ENCODE measurements at regions not wholly inside any gene's neighbourhood (a gene's known extent, or its start where the extent isn't known, plus 50 kb on each side); places are given as distances from the start of the nearest gene placed in this dataset.
"Not testable (repeated sequence)": the region's sequence is repeated elsewhere in the genome, so short reads cannot be mapped to it uniquely, and the experiment has no call there.

- H3K4me3 ChIP-seq (ENCODE audit: low read depth, low read length): no peak overlapping the region
- TF ChIP-seq, protein P1, sequence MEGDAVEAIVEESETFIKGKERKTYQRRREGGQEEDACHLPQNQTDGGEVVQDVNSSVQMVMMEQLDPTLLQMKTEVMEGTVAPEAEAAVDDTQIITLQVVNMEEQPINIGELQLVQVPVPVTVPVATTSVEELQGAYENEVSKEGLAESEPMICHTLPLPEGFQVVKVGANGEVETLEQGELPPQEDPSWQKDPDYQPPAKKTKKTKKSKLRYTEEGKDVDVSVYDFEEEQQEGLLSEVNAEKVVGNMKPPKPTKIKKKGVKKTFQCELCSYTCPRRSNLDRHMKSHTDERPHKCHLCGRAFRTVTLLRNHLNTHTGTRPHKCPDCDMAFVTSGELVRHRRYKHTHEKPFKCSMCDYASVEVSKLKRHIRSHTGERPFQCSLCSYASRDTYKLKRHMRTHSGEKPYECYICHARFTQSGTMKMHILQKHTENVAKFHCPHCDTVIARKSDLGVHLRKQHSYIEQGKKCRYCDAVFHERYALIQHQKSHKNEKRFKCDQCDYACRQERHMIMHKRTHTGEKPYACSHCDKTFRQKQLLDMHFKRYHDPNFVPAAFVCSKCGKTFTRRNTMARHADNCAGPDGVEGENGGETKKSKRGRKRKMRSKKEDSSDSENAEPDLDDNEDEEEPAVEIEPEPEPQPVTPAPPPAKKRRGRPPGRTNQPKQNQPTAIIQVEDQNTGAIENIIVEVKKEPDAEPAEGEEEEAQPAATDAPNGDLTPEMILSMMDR (IDR thresholded peaks at IDR 0.05; ENCODE audit: insufficient read depth, low read depth, low read length): no peak
- no peak for DNase-seq (ENCODE audit: low read depth)
Observed at GRCh38 chr9:102164247-102164646, 425.8 kb upstream of the GRIN3A start.

DNA sequence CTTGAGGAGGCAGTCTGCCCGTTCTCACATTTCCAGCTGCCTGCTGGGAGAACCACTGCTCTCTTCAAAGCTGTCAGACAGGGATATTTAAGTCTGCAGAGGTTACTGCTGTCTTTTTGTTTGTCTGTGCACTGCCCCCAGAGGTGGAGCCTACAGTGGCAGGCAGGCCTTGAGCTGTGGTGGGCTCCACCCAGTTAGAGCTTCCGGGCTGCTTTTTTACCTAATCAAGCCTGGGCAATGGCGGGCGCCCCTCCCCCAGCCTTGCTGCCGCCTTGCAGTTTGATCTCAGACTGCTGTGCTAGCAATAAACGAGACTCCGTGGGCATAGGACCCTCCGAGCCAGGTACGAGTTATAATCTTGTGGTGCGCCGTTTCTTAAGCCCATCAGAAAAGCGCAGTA lies 414.6 kb upstream of the GRIN3A start:
- H3K4me3 ChIP-seq (ENCODE audit: low read depth, low read length): not testable (repeated sequence)

GRCh38 chr9:102135768-102136167 lies 397.3 kb upstream of the GRIN3A start:
- no peak for DNase-seq (ENCODE audit: low read depth)
- no peak overlapping the region for H3K4me3 ChIP-seq (ENCODE audit: low read depth, low read length)
- TF ChIP-seq, protein P1 (IDR thresholded peaks at IDR 0.05; ENCODE audit: insufficient read depth, low read depth, low read length): no peak

More for the DNA sequence above, 414.6 kb upstream of the GRIN3A start:
- not testable (repeated sequence) for DNase-seq (ENCODE audit: low read depth)

DNA sequence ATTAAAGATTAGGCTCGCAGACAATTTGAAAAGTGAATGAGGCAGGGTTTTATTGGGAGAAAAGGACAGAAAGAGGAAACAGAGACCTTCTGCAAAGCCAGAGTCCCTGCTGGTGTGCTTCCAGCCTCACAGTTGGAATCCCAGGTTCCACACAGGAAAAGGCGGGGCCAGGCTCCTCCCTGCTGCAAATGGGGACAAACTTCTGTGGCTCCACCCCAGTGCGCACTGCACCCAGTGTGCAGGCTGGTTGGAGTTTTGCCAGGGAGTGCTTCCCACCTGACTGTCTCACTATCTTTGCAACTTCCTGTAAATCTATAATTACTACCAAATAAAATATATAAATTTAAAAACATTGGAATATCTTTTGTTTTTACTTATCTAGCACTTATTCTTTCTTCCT lies 386.0 kb upstream of the GRIN3A start:
- no peak for DNase-seq (ENCODE audit: low read depth)
- no peak overlapping the region for H3K4me3 ChIP-seq (ENCODE audit: low read depth, low read length)
- TF ChIP-seq, protein P1 (IDR thresholded peaks at IDR 0.05; ENCODE audit: insufficient read depth, low read depth, low read length): no peak

DNA sequence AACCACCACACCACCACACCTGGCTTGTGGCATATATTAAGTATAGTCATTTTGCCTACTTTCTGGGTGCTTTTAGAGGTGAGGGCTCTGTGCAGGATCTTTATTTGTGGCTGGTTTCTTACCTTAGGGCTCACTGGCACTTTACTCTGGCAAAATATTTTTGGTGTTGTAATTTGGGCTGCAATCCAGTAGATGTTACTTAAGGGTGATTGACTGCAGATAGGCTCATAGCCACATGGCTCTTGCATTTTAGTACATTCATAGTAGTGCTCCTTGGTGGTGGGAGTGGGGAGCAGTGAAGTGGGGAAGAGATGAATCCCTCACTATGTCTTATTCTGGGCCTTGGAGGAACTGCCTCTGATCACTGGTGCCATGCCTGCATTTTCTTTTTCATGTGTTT lies 376.1 kb upstream of the GRIN3A start:
- TF ChIP-seq, protein P1 (IDR thresholded peaks at IDR 0.05; ENCODE audit: insufficient read depth, low read depth, low read length): no peak
- no peak overlapping the region for H3K4me3 ChIP-seq (ENCODE audit: low read depth, low read length)
- no peak for DNase-seq (ENCODE audit: low read depth)

- peak; percentile 0 for DNase-seq (ENCODE audit: low read depth)
- TF ChIP-seq, protein P1 (IDR thresholded peaks at IDR 0.05; ENCODE audit: insufficient read depth, low read depth, low read length): no peak
- H3K4me3 ChIP-seq (ENCODE audit: low read depth, low read length): no peak overlapping the region
Observed at GRCh38 chr9:102113191-102113590, 374.7 kb upstream of the GRIN3A start.

DNA sequence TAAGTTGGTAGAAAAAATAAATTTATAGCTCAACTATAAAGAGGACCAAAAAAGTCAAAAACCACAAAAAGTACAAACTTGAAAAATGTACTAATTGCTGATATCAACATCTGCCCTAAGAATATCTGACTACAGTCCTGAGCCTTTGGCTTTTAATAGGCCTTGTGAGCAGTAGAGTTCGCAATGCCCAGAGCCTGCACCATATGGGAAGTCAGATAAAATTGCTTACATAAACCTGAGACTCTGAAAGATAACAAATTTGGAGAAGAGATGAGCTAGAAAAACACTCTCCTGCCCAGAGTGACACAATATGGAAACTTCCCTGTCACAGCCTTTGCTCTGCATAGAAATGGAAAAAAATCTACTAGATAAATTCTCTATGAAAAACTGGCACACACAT lies 368.0 kb upstream of the GRIN3A start:
- TF ChIP-seq, protein P1 (IDR thresholded peaks at IDR 0.05; ENCODE audit: insufficient read depth, low read depth, low read length): no peak
- no peak for DNase-seq (ENCODE audit: low read depth)
- H3K4me3 ChIP-seq (ENCODE audit: low read depth, low read length): no peak overlapping the region
